ENCODE measurements at regions not wholly inside any gene's neighbourhood (a gene's known extent, or its start where the extent isn't known, plus 50 kb on each side); places are given as distances from the start of the nearest gene placed in this dataset.

DNA sequence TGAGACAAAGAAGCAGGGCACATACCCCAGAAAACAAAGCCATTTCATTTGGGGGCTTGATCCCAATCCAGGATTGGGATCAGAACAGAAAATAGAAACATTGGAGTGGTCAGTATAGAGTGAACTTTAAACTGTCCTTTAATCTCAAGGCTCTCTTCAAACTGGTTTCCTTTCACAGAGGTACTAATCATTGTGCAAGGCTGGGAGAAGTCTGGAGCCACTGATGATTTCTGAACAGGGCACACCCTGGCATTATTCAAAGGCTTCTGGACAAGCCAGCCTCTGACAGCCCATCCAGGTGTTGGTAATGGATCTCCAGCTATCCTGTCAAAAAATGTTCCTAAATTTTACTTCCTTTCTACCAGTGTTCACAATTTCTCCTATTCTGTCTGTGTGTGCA, 244.5 kb downstream of the DDX3Y start:
- intact Hi-C loops (cut with micrococcal nuclease), result no loop called here

- intact Hi-C loops (cut with micrococcal nuclease), result no loop called here
Observed at GRCh38 chrY:13167698-13168097, 263.0 kb downstream of the DDX3Y start.

GRCh38 chrY:13168257-13168656, 263.6 kb downstream of the DDX3Y start:
- intact Hi-C loops (cut with micrococcal nuclease), result no loop called here

Measured in T-helper 1 cell treated with Interleukin-12 subunit alpha and Interleukin-12 subunit beta and Interleukin-4 antibody, amounts not matched to agents 30 ng/mL and 1 ng/mL, for 36 hours (primary cell).